Right atrium auricular region (tissue), 2 donors: ENCODE measurements at regions not wholly inside any gene's neighbourhood (a gene's known extent, or its start where the extent isn't known, plus 50 kb on each side); places are given as distances from the start of the nearest gene placed in this dataset.

ENCODE experiments used
- DNase-seq: peaks from one replicate; pipeline ENCODE4 v3.0.0-alpha.2; 2019; ENCODE audit warnings: low spot score
- H3K27ac ChIP-seq, 2 donors: fragments of 200-600 bp; sonication (generic); 1 replicate in 1 of 2; 2 replicates in 1 of 2; pipeline ENCODE4 v1.5.1; 2016 to 2019
- H3K27me3 ChIP-seq, 2 donors: fragments of 200-600 bp; sonication (generic); one replicate each; pipeline versions ENCODE4 v1.5.1 to v1.6.0; 2017 to 2019
- H3K36me3 ChIP-seq: fragments of 200-600 bp; sonication (generic); one replicate; pipeline ENCODE4 v1.5.1; 2016
- H3K4me1 ChIP-seq, 2 donors: fragments of 200-600 bp; sonication (generic); one replicate each; pipeline versions ENCODE4 v1.5.1 to v1.6.0; 2017 to 2019
- H3K4me3 ChIP-seq, 2 donors: fragments of 200-600 bp; sonication (generic); 1 replicate in 1 of 2; 2 replicates in 1 of 2; pipeline ENCODE4 v1.5.1; 2017 to 2019; ENCODE audit warnings: mild to moderate bottlenecking in 1 of 2, moderate library complexity in 1 of 2
- H3K9me3 ChIP-seq, 2 donors: fragments of 200-600 bp; sonication (generic); one replicate each; pipeline ENCODE4 v1.5.1; 2019
- TF ChIP-seq, protein P1 (sequence below), 2 donors: fragments of 200-600 bp; sonication (generic); IDR thresholded peaks; one replicate each; pipeline ENCODE4 v1.5.1; 2019; ENCODE audit warnings: antibody characterized with exemption in 2 of 2

DNA sequence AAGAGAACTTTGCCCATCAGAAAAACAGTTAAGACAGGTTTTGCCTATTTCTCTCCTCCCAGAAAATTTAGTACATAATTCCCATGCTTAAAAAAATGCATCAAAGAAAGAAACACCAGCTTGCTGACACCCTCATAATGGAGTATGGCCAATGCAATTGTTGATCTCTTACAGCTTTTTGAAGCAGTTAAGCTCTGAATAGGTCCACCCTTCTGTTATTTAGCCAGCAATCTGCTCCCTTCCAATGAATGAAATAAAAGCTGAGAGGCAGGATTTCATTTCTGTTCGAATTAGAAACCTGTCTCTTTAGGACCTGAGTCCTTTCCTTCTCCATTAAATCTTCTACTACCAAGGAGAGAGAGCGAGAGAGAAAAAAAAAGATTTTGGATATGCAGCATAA lies 288.7 kb downstream of the RNF144B start:
- Histone ChIP-seq H3K27me3 (no peaks in the 10 kb centered on the region), H3K4me1 (no peaks in the 10 kb centered on the region), H3K36me3 (no peaks in the 10 kb centered on the region), H3K4me3 (no peak overlapping the region), H3K9me3 (peaks cover 0 to 10% of the 10 kb centered on the region in 2 donors), H3K27ac (no peak overlapping the region)
- TF ChIP-seq, protein P1, sequence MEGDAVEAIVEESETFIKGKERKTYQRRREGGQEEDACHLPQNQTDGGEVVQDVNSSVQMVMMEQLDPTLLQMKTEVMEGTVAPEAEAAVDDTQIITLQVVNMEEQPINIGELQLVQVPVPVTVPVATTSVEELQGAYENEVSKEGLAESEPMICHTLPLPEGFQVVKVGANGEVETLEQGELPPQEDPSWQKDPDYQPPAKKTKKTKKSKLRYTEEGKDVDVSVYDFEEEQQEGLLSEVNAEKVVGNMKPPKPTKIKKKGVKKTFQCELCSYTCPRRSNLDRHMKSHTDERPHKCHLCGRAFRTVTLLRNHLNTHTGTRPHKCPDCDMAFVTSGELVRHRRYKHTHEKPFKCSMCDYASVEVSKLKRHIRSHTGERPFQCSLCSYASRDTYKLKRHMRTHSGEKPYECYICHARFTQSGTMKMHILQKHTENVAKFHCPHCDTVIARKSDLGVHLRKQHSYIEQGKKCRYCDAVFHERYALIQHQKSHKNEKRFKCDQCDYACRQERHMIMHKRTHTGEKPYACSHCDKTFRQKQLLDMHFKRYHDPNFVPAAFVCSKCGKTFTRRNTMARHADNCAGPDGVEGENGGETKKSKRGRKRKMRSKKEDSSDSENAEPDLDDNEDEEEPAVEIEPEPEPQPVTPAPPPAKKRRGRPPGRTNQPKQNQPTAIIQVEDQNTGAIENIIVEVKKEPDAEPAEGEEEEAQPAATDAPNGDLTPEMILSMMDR (IDR thresholded peaks at IDR 0.05) = no peak
- DNase-seq = no peak

DNA sequence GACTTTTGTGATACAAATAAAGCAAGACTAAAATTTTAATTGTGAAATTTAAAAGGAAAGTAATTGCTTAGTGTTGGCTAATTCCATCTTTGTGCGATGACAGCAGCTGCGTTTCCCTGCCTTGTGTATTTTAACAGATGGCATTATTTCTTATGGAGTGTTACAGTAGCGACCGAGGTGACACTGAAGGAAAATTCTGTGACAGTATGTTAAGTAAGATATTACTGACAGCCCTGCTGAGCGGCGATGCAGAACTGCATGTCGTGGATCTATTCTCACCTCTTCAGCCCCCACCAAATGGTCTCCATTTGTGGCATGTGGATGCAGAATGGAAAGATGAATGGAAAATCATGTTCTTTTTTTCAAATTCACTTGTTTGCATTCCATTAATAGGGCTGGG lies 289.4 kb downstream of the RNF144B start:
- TF ChIP-seq, protein P1 (IDR thresholded peaks at IDR 0.05) = no peak
- Histone ChIP-seq H3K27ac (no peak overlapping the region), H3K27me3 (no peaks in the 10 kb centered on the region), H3K4me1 (no peaks in the 10 kb centered on the region), H3K9me3 (peaks cover 0 to 10% of the 10 kb centered on the region in 2 donors), H3K36me3 (no peaks in the 10 kb centered on the region), H3K4me3 (no peak overlapping the region)
- DNase-seq = no peak

DNA sequence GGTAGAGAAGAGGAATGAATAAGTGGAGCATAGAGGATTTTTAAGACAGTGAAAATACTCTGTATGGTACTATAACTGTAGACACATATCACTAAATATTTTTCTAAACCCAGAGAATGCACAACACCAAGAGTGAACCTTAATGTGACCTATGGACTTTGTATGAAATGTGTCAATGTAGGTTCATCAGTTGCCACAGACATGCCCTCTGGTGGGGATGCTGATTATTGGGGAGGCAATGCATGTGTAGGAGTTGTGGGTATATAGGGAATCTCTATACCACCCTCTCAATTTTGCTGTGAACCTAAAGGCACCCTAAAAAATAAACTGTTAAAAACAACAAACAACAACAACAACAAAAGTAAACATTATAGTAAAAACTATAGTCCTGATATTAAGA lies 293.7 kb downstream of the RNF144B start:
- no peak overlapping the region for H3K27ac ChIP-seq
- no peaks in the 10 kb centered on the region for H3K36me3 ChIP-seq
- peaks cover 0 to 10% of the 10 kb centered on the region in 2 donors for H3K9me3 ChIP-seq
- H3K4me3 ChIP-seq = no peak overlapping the region
- DNase-seq = no peak
- no peaks in the 10 kb centered on the region for H3K4me1 ChIP-seq
- no peaks in the 10 kb centered on the region for H3K27me3 ChIP-seq
- TF ChIP-seq, protein P1 (IDR thresholded peaks at IDR 0.05) = no peak

DNA sequence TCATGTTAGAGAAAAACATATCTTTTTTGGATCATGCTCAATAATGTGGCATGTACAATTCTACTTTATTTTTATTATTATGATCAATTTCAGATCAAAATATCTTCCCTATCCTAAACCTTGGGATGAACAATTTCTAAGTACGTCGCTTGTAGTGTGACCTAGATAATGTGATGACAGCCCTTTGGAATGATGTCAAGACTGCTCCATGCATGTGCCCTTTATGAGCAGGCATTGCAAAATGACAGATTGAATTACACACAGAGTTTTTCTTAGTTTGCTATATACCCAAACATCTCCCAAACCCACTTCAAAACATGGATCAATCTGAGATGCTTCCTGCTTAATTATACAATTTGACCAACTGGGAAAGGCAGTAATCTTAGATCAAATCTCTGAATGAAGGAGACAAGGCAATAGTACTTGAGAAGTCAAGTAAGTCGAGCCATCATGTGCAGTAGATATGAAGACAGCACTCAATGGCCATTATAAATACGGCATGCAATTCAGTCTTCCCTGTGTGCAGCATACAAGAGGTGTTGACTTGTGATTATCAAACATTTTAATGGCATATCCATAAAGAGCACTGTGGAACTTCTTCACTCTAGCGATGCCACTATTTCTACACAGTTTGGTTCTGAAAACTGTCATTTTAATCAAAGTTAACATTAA lies 294.8 kb downstream of the RNF144B start:
- no peaks in the 10 kb centered on the region for H3K4me1 ChIP-seq
- H3K36me3 ChIP-seq = no peaks in the 10 kb centered on the region
- no peak overlapping the region for H3K4me3 ChIP-seq
- H3K27ac ChIP-seq = no peak overlapping the region
- TF ChIP-seq, protein P1 (IDR thresholded peaks at IDR 0.05) = no peak
- DNase-seq = no peak
- no peaks in the 10 kb centered on the region for H3K27me3 ChIP-seq
- peaks cover 0 to 10% of the 10 kb centered on the region in 2 donors for H3K9me3 ChIP-seq

DNA sequence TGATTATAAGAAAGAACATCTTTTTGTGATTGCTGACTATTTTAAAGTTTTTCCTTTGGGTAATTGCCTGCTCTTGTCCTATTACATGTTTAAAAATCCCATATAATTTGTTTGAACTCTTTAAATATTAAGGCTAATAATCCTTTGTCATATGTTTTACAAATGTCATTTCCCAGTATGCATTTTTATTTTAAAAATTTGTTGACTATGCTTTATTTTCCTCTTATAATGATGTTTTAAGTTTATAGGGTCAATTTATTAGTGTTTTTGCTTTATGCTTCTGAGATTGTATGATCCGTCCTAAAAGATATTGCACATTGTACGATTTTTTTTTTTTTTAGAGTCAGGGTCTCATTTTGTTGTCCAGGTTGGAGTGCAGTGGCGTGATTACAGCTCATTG lies 297.2 kb downstream of the RNF144B start:
- no peak for DNase-seq
- H3K27ac ChIP-seq = no peak overlapping the region
- H3K36me3 ChIP-seq = no peaks in the 10 kb centered on the region
- no peaks in the 10 kb centered on the region for H3K4me1 ChIP-seq
- H3K27me3 ChIP-seq = no peaks in the 10 kb centered on the region
- TF ChIP-seq, protein P1 (IDR thresholded peaks at IDR 0.05) = no peak
- H3K4me3 ChIP-seq = no peak overlapping the region
- H3K9me3 ChIP-seq = peaks cover 0 to 1% of the 10 kb centered on the region in 2 donors
